ELR (cell line): ENCODE measurements at regions not wholly inside any gene's neighbourhood (a gene's known extent, or its start where the extent isn't known, plus 50 kb on each side); places are given as distances from the start of the nearest gene placed in this dataset.
"Not testable (repeated sequence)": the region's sequence is repeated elsewhere in the genome, so short reads cannot be mapped to it uniquely, and the experiment has no call there.

Experiments used
- DNase-seq: peaks from one replicate; pipeline ENCODE4 v3.0.0-alpha.2; 2015; ENCODE audit warnings: low read depth

DNA sequence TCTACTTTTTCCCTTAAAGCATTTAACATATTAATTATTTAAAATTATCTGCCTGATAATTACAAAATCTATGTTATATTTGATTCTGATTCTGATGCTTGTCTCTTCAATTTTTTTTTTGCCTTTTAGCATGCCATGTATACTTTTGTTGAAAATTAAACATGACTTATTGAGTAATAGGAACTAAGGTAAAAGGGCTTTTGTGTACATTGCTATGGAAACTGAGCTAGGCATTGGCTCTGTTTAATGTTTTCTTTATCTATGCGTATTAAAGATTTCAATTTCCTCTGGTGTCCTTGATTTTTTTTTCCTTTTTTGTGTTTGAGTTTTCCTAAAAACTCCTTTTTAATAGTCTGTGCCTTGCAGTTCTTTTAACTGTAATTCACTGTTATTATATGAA lies 805.2 kb downstream of the DHX35 start:
- no peak for DNase-seq

DNA sequence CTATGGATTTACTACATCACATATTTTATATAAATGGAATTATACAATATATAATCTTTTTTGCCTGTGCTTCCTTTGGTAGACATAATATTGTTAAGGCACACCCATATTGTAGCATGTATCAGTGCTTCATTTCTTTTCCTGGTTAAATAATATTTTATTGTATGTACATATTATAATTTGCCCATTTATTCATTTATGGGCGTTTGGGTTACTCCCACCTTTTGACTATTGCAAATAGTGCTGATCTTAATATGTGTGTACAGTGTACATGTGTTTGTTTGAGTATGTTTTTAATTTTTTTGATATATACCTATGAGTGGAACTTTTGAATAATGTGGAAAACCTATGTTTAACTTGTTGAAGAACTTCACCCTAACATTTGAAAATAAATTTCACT lies 804.2 kb downstream of the DHX35 start:
- no peak for DNase-seq

DNA sequence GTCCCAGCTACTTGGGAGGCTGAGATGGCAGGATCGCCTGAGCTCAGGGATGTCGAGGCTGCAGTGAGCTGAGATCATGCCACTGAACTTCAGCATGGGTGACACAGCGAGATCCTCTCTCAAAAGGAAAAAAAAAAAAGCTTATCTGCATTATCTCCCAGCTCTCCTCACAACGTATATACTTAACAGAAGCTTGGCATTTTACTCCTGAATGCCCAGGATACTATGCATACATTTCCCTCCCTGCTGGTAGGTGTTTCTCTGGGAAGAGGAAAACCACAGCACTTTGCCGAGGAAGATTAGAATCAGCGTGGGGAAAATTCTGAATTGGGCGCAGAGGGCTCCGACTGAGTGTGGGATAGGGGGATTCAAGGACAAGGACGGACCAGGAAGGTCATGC lies 800.6 kb downstream of the DHX35 start:
- no peak for DNase-seq

DNA sequence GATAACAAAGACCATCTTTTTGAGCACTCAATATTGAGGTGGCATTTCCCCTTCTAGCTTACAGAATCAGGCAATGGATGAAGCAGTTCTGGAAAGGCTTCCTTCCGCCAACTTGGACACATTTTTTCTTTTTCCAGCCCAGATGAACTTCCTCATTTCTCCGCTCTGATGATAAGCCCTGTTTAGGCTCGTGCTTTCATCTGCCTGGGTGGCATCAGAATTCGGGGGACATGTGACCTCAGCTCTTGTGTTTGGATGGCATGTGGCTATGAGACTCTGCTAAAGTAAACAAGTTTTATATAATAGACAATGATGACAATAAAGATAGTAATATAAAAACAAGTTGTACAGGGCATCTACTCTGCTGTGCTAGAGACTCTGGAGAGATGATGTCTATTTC lies 796.7 kb downstream of the DHX35 start:
- DNase-seq, result no peak

DNA sequence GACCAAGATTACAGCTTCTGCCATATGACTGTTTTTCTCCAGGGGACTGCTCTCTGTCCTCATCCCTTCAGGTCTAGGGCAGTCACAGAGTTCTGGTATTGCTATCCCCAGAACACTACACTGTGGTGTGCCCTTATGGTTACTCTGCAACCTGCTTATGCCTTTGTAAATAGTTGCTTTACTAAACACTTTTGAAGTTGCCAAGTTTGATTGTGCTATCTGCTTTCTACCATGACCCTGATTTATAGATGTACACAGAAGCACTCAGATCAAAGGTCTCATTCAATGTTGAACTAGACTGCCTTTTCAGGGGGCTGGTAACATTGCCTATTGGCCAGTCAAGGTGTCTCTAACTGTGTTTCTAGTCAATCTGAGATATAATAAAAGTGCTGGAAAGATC lies 794.7 kb downstream of the DHX35 start:
- no peak for DNase-seq

DNA sequence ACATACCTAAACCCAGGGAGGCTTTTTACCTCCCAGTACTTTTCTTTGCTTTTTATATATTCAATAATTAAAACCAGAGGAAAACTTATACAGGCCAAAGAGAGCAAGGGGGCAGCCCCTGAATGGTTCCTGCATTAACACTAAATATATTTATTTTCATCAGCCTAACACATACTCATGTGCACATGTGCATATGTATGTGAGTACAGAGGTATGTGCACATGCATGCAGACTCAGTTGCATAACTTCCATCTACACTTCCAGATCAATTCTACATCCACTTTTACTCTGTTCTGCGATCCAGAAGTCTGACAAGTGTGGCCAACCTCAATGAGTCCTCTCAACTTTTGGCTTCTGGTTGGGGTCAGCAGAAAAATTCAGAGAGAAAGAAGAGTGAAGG lies 794.2 kb downstream of the DHX35 start:
- no peak for DNase-seq

DNA sequence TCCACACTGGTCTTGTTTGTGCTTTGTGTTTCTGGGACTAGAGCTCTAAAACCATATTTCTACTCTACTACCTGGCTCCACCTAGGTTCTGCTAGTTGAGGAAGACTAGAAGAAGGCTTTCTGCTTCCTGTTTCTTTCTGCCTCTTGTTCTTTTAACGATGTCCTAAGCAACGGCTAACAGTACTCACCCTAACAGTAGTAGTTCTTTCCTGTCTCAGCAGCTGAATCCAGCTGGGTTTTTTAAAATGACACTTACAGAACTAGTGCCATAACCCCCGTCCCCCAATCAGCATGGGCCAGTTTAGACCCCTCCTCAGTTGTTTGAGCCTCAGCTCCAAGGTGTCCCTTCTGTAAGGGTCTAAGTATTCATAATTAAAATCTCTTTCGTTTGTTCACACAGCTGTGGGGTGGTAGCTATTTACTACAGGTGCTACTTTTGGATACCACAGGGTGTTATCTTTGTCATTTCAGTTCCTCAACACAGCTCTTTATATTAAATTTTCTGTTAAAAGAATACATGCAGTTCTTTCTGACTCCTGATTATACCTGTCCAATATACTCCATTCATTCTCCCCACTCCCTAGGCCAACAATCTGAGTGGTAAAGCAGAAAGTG lies 790.2 kb downstream of the DHX35 start:
- DNase-seq, result no peak

DNA sequence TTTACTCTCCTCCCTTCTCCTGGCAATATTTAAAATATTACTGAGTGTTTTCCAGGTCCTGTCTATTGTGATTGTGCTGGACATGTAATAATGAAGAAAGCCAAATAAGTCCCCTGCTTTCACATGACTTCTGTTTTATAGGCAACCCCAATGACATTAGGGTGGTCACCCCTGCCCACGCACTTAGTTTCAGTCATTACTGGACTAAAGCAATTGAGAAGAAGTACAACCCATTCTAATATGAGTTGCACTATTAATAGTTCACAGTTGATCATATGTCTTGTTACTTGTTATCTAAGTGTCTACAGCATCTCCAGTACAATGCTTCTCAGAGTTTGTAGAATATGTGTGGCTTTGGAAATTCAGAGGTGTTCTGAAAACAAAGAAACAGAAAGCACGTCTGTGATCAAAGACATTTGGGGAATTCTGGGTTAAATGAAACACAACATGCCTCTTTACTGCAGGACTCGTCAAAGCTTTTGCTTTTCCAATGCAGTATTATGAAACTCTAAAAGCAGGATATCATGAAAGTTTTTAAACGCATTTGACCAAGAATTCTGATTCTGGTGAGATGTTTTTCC lies 789.5 kb downstream of the DHX35 start:
- DNase-seq, result no peak

DNA sequence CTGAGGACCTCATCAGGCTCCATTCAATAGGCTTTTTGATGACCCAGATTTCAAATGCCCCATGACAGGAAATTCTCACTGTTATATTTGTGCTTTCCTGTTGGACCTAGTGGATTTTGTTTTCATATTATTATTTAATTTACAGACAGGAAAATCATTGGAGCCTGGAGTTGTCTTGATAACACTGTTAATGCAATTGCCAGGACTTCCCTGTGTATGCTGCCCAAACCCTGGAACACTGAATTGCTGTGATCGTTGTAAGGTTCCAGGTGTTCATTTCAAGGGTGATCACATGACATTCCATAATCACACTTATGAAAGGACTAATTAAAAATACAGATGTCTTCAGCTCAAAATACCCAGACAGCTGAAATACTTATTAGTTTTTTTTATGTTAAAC lies 783.2 kb downstream of the DHX35 start:
- no peak for DNase-seq

DNA sequence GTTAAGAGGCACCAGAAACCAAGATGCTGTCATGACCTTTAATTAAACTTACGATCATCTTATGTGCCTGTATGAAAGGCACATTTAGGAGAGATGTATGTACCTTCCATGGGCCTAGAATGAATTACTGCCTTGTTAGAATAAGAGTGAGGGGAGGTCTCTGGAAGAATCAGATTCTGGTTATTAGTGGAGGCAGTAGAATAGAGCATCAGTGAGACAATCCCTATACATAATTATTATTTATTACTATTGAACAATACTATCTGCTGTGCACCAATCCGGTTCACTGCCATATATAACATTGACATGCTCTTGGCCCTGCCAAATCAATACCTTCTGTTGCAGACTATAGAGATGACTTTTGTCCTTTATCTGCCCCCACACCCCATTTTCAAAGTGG lies 776.5 kb downstream of the DHX35 start:
- DNase-seq, result no peak

DNA sequence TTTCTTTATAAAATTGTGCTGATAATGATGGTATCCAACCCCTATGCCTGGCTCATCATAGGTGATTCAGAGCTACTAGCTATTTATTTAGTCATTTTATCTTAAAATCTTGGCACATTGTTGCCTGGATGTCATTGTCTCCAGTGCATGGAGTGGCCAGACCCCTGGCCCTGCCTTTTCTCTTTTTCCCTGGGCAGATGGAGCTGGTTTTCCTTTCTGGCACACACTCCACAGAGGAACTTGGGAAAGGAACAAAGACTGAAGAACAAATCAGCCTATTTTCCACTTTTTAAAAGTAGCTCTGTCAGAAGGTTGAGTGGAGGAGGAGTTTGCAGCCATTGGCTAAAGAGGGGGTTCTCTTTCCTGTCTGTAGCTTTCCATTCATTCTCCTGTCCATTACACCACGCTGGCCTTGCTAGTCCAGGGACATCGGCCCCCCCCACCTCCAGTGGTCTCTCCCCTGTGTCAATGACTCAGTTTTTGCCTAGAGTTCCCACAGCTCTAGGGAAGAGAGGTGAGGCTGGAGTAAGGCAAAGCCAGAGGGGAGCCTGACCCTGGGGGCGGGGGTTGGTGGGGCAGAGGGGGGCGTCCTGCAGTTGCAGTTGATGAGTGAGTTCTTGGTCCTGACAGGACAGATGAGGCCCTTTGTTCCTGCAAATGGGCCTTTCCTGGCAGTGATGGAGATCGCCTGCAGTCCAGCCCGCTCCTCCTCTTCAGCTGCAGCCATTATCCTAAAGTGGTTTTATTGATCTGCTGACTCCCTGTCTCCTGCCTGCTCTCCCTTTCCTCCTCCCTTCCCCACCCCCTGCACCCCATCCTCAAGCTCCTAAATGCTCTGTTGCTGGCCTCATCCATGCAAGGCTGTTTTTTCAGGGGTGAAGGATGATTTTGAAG lies 774.5 kb downstream of the DHX35 start:
- DNase-seq, result no peak

DNA sequence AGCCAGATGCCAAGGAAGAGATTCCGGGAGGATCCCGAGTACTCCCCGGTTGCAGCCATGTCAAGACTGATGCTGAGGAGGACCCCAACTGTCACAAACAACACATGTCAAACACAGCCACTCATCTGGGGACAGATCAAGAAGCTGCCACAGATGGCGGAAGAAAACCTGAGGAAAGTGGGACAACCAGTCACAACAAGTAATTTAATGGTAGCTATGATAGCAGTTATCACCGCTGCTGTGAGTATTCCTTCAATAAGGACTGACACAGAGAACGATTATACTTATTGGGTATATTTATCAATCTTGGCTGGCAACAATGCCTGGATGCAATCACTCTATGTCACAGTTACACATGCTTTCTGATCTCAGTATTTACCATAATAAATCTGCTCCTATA lies 763.4 kb downstream of the DHX35 start:
- not testable (repeated sequence) for DNase-seq

DNA sequence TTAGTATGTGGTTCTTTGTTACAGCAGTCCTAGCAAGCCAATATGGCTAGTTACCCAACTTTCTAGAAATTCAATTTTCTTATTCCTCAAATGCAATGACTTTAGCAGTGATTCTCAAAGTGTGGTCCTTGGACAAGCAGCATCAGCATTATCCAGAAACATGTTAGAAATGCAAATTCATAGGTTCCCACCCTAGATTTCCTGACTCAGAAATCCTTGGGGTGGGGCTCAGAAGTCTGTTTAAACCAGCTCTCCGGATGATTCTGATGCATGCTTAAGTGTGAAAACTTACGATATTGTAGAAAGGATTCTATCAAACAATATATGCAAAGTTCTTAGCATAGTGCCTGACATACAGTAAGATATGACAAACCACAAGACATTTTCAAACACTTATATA lies 757.1 kb downstream of the DHX35 start:
- no peak for DNase-seq

DNA sequence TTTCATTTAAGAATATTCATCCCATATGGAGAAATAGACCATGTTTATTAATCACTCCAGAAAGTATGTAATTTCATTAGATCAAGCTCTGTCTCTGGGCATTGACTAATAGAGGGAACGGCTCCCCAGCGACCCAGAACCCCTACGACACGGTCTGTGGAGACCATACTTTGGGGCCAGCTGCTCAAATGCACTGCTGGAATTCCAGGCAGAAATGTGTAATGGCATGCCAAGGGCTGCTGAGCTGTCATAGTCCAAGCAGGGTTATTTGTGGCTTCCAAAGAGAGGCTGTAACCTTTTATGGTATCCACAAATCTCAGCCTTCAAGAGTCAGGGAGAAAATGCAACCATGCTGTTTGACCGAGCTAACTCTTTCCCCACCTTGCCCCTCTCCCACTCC lies 755.8 kb downstream of the DHX35 start:
- no peak for DNase-seq

DNA sequence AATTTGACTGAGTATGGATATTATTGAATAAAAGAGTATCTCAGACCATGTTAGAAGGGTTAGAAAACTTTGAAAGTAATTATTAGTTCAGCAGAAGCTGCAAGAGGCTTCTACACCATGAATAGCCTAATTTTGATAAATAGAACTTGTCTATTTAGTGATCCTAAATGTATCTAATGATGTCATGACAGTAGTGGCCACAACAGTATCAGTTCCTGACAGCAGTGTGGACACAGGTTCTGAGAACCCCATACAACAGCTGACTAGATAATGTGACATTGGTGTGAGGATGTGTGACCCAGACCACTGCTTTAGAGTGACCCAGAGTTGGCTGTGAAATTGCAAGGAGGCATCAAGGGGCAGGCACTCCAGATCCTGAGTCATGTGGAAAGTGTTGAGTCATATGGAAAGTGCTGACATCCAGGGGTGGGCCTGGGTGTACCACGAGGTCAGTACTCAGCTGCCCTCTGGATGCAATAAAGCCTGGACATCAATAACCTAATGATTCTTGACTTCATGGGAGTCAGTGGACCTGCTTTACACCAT lies 754.7 kb downstream of the DHX35 start:
- no peak for DNase-seq

DNA sequence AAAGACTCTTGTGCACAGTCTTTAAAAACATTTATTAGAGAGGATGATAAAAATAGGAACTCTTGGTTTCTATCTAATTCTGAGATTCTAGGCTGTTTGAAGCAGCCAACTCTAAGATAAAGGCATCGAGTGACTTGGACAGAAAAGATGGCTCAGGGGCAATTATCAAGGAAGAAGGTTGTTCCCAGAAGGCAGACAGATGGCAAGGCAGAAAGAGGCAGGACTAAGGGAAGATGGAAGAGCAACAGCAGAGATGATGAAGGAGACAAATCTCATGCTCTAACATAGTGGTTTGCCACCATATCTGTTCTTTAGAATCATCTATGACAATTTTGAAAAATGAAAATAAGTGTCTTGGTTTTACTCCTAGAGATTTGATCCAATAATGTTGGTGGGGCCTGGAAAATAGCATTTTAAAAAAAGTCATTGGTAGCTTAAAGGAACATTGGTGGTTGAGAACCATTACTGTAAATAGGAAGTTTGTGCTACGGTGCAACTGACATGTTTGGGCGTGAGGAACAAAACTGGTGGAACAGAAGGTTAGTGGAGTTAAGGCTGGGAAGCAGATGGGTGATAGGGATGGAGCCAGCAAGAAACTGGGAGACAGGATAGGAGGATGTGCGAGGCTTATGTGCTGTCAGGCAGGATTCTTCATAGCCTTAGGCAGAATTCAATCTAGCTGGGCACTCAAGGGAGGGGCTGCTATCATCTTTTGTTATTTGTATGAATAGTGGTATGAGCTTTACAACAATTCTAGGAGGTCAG lies 751.1 kb downstream of the DHX35 start:
- DNase-seq, result no peak

DNA sequence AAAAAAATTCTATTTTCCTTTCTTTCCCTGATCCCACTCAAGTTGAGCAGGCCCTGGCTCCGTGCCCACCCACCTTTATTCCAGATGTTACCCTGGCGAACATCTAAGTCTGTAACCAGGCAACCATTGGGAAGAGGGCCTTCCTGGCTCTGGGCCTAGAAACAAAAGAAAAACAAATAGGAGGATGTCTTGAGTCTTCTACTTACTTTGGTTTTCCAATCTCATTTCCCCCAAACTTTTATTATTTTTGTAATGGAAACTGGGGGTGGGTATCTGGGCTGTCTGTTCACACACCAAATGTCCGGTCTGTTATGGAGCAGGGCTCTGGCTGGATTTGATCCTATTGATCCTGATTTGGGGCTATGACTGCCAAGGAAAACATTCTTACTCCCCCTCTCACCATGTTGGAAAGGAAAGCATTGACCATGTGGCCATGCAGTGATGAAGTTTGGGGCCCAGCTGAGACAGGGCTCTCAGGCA lies 744.1 kb downstream of the DHX35 start:
- DNase-seq, result no peak

DNA sequence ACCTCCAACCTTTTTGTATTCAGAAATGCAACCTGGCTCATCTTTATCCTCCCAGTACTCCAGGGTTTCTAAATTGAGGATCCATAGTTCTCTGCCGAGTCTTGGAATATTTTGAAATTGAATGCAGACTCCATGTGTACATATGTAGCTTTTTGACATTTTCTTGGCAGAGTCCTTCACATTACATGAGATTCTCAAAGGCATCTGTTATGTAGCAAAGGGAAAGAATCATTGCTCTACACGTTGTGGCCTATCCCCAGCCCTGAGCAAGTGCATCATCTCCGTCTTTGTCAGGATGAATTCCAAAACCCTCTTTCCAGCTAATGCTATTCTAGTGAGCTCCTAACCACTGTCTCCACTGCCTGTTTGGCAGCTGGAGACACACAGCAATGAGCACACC lies 742.9 kb downstream of the DHX35 start:
- DNase-seq, result no peak

DNA sequence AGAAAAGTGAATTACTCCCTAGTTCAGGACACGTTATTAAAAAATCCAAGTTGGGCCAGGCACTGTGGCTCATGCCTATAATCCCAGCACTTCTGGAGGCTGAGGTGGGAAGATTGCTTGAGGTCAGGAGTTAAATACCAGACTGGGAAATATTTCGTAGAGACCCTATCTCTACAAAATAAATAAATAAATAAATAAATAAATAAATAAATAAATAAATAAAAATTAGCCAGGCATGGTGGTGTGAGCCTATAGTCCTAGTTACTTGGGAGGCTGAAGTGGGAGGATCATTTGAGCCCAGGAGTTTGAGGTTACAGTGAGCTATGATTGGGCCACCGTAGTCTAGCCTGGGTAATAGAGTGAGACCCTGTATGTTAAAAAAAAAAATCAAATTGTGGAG lies 741.2 kb downstream of the DHX35 start:
- not testable (repeated sequence) for DNase-seq

DNA sequence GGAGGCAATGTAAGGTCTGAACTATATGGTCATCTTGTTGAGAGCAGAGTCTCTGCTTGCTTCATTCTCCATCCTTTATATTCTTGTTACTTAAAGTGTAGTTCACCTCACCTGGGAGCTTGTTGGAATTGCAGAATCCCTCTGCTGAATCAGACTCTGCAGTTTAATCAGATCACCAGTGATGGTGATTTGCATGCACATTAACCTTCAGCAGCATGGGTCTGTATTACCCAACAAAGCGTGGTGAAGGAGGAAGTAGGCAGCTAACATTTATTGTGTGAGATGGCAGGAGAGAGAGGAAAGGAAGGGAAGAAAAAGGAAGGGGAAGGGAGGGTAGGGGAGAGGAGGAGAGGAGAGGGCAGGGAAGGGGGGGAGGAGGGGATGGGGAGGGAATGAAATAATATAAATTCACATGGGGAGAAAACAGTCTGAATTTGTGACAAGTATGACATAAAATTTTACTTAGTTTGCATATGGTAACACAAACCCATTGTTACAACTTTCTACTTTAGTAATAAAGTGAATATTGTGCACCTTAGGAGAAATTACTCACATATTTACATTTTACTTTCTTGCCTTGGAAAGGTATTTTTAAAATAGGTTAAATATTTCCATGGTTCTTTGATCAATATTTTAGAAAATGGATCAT lies 740.7 kb downstream of the DHX35 start:
- no peak for DNase-seq

DNA sequence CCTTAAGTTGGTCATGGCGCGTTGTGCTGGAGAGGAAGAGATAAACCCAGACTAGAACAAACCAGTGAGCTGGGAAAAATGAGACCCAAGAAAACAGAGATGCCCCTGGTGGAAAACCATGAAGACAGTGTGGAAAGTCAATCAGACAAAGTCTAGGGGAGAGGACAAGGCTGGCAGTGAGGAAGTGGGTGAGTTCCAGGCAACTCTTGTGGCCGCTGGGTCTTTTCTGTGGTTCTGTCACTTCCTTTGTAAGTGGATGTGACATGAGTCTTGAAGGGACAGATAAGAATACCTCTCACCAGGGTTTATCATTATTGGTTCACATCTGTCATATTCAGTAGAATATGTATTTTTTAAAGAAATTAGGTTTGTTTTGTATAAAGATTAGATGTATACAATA lies 738.4 kb downstream of the DHX35 start:
- no peak for DNase-seq
